ENCODE measurements at regions not wholly inside any gene's neighbourhood (a gene's known extent, or its start where the extent isn't known, plus 50 kb on each side); places are given as distances from the start of the nearest gene placed in this dataset.

DNA sequence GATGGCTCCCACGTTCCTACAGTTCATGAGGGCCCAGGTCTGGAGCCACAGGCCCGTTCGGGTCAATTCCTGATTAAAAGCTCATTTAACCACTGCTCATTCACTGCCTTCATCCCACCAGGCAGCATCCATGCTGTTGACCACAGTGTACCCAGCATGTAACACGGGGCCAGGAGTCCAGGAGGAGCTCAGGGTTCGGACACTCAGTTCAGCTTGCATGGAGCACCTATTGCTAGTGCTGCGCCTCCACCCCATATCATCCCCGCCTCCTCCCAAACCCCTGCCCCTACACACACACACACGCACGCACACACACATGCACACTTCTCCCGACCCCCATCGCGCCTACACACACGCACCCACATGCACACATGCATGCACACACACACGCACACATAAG is 72.9 kb upstream of the SNTG2 start:
- no peak overlapping the region for H3K4me3 ChIP-seq (ENCODE audit: low read length)
- DNase-seq (ENCODE audit: low read depth): no peak
- TF ChIP-seq, protein P1, sequence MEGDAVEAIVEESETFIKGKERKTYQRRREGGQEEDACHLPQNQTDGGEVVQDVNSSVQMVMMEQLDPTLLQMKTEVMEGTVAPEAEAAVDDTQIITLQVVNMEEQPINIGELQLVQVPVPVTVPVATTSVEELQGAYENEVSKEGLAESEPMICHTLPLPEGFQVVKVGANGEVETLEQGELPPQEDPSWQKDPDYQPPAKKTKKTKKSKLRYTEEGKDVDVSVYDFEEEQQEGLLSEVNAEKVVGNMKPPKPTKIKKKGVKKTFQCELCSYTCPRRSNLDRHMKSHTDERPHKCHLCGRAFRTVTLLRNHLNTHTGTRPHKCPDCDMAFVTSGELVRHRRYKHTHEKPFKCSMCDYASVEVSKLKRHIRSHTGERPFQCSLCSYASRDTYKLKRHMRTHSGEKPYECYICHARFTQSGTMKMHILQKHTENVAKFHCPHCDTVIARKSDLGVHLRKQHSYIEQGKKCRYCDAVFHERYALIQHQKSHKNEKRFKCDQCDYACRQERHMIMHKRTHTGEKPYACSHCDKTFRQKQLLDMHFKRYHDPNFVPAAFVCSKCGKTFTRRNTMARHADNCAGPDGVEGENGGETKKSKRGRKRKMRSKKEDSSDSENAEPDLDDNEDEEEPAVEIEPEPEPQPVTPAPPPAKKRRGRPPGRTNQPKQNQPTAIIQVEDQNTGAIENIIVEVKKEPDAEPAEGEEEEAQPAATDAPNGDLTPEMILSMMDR (IDR thresholded peaks at IDR 0.05; ENCODE audit: insufficient read depth, low read depth, low read length, missing control alignments): no peak

DNA sequence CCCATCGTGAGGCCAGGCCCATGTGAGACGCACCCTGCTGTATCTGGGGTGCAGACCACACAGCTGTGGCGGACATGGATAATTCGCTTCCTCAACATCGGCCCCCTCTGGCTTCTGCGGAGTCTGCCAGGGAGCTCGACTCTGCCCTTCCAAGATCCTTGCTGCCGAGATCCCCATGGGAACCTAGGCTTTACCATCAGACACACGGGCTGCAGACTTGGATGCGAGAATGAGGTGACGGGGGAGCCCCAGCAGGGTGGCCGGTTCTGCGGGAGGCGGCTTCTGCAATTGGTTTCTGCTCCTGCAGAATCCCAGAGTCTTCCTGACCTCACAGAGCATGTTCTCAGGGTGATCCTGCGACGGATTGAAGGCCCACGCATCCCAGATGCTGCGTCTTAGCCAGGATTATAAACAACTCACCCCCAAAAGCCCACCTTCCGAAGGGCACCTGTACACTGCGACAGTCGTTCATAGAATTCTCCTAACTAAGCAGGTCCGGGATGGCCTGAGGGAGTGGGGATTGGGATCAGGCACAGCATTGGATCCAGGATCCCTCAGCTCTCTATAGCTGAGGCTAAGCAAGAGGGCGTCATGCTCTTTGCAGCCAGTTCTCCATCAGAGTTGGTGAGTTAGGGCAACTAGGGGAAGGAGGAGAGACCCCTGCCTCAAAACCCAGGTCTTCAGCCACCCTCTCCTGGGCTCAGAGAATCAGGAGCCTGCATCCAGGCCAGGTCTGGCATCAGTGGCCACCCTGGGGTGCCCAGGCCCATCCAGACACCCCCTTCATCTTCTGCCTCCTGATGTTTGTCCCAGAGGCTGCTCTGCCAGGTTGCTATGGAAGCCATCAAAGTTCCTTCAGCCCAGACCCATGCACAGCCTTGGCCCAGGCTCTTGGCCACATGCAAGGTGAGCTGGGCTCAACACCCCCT is 74.7 kb upstream of the SNTG2 start:
- TF ChIP-seq, protein P1 (IDR thresholded peaks at IDR 0.05; ENCODE audit: insufficient read depth, low read depth, low read length, missing control alignments): no peak
- no peak overlapping the region for H3K4me3 ChIP-seq (ENCODE audit: low read length)
- no peak for DNase-seq (ENCODE audit: low read depth)

DNA sequence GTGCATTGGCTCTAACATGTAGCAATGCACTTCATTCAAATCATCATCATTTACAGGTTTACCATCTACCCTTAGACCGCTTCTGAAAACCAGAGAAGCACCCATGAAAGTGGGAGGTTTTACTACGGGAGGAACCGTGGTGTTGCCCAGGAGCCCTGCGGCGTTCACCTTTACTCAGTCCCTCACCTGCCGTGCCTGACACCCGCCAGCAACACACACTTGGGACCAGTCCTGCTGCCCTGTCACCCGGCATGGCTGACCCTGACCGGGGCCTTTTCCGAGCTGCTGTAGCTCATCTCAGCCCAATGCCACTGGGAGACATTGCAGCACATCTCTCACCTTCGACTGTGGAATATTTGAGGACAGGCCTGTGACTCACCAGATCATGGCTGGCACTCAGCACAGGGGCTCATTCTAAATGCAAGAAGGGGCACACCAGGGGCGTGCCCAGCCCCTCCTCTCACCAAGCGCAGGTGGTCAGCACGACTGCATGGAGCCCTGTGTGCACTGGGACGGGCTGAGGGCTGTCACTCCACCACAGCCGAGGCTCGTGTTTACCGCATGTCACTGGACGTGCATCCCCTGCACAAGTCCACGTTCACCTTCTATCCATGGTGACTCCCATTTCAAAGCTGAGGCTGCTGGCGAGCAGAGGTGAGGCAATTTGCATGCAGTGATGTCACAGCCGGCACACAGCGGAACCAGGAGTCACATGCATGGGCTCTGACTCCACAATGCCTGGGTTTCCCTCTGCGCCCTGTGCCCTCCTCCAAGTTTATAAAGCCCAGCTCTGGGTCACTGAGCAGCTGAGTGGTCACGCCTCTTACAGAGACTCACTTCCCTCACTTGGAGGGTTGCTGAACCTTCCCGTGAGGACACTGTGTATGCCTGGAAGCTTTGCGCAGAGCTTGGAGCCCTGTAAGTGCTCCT is 76.7 kb upstream of the SNTG2 start:
- no peak for DNase-seq (ENCODE audit: low read depth)
- H3K4me3 ChIP-seq (ENCODE audit: low read length): no peak overlapping the region
- TF ChIP-seq, protein P1 (IDR thresholded peaks at IDR 0.05; ENCODE audit: insufficient read depth, low read depth, low read length, missing control alignments): no peak

DNA sequence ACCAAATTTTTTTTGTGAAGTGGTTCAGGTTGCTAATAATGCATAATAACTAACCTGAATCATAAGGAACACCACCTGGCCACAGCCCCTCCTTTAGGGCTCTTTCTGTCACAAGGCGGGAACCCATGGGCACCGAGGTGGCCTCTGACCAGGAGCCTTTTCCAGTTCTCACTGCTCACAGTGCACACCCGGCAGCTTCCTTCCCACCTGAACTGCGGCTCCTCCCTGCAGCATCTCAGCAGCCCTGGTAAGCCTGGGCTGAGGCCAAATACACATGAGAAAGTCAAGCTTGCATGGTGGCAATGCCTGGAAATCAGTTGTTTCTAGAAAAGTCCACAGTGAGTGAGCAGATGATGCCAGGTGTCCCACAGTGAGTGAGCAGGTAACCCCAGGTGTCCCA is 77.6 kb upstream of the SNTG2 start:
- DNase-seq (ENCODE audit: low read depth): no peak
- no peak overlapping the region for H3K4me3 ChIP-seq (ENCODE audit: low read length)
- TF ChIP-seq, protein P1 (IDR thresholded peaks at IDR 0.05; ENCODE audit: insufficient read depth, low read depth, low read length, missing control alignments): no peak

DNA sequence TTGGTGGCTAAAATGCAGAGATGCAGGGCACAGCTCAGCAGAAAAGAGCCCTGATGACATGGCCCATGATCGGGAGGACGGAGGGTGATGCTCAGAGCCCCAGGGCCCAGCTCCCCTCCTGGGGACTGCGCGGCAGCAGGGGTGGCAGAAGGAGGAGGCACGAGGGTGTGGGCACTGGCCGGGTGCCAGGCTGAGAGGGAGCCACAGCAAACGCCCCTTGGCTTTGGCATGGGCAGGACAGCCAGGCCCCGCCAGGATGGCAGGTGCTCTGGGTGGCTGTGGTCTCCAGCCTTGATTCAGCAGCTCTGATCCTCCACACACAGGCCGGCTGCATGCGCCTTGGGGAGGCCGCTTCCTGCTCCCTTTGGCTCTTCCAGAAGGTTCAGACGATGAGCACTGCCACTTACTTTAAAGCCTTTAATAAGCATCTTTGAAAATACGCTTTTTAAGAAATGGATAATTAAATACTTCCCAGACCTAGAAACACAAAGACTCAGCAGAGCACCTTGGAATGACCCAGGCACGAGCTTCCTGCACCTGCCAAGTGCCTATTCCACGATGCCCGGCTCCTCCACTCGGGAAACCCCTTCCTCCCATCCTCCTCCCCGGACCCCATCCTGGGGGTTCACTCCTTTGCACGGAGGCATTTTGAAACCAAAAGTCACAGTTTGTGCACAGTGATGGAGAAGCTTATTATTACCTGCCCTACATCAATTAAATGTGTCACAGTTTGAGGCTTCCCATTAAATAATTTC is 78.5 kb upstream of the SNTG2 start:
- TF ChIP-seq, protein P1 (IDR thresholded peaks at IDR 0.05; ENCODE audit: insufficient read depth, low read depth, low read length, missing control alignments): no peak
- no peak overlapping the region for H3K4me3 ChIP-seq (ENCODE audit: low read length)
- DNase-seq (ENCODE audit: low read depth): no peak

DNA sequence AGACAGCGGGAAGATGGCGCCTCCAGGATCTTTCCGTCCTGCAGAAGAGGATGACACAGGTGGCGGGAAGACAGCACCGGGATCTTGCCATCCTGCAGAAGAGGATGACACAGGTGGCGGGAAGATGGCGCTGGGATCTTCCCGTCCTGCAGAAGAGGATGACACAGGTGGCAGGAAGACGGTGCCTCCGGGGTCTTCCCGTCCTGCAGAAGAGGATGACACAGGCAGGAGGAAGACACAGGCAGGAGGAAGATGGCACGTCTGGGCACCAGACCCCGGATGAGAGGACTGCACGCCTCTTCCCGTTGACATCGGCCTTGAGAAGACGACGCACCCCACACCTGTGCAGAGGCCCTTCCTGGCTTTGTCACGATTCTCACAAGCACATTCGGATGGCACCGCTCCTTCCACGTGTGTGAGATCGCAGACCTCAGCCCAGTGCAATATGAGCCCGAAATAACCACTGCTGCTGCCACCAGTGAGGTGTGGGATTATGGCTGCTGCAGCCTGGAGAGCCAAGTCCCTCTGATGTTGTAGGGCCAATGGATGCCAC is 79.4 kb upstream of the SNTG2 start:
- H3K4me3 ChIP-seq (ENCODE audit: low read length): no peak overlapping the region
- TF ChIP-seq, protein P1 (IDR thresholded peaks at IDR 0.05; ENCODE audit: insufficient read depth, low read depth, low read length, missing control alignments): no peak
- no peak for DNase-seq (ENCODE audit: low read depth)

Measured in epithelial cell of esophagus (primary cell).